SK-N-SH treated with all-trans-retinoic acid at 6 μM for 48 hours (cell line): ENCODE measurements at regions not wholly inside any gene's neighbourhood (a gene's known extent, or its start where the extent isn't known, plus 50 kb on each side); places are given as distances from the start of the nearest gene placed in this dataset.
A peak's percentile ranks its signal among the peaks of the same experiment; 100 is the strongest.

ENCODE experiments used
- ATAC-seq: fragments of 200-7000 bp; cut with Tn5 transposase; 3 replicates; pipeline ENCODE4 v1.9.1; 2020; ENCODE audit warnings: mild to moderate bottlenecking, moderate library complexity
- ARNTL ChIP-seq: fragments of 450-650 bp; formaldehyde crosslinking; IDR thresholded peaks from 2 replicates; pipeline ENCODE4 v1.5.0; 2020; ENCODE audit warnings: low read depth, mild to moderate bottlenecking, moderate library complexity, borderline replicate concordance
- BACH2 ChIP-seq: fragments of 250-450 bp; sonication (Bioruptor Pico); IDR thresholded peaks from 2 replicates; pipeline ENCODE4 v1.9.0; 2021; ENCODE audit warnings: mild to moderate bottlenecking, borderline replicate concordance
- CREB5 ChIP-seq: fragments of 250-450 bp; sonication (Bioruptor Pico); IDR thresholded peaks from 2 replicates; pipeline ENCODE4 v1.5.1; 2020; ENCODE audit warnings: low read depth, mild to moderate bottlenecking, moderate library complexity
- CSDC2 ChIP-seq: fragments of 250-450 bp; sonication (Bioruptor Pico); IDR thresholded peaks from 2 replicates; pipeline ENCODE4 v1.5.0; 2020; ENCODE audit warnings: mild to moderate bottlenecking, moderate library complexity
- ESRRG ChIP-seq: fragments of 250-450 bp; sonication (Bioruptor Pico); IDR thresholded peaks from 2 replicates; pipeline ENCODE4 v1.6.1; 2021; ENCODE audit warnings: mild to moderate bottlenecking
- GLIS3 ChIP-seq: fragments of 250-450 bp; sonication (Bioruptor Pico); IDR thresholded peaks from 2 replicates; pipeline ENCODE4 v1.5.0; 2020; ENCODE audit warnings: mild to moderate bottlenecking, moderate library complexity
- ISL1 ChIP-seq: fragments of 250-450 bp; sonication (Bioruptor Pico); IDR thresholded peaks from 2 replicates; pipeline ENCODE4 v2.1.2; 2022; ENCODE audit warnings: mild to moderate bottlenecking, moderate library complexity
- OSR1 ChIP-seq: fragments of 250-450 bp; sonication (Bioruptor Pico); IDR thresholded peaks from 2 replicates; pipeline ENCODE4 v1.8.0; 2022; ENCODE audit warnings: moderate library complexity, mild to moderate bottlenecking, inconsistent platforms
- RARB ChIP-seq: fragments of 250-450 bp; sonication (Bioruptor Pico); IDR thresholded peaks from 2 replicates; pipeline ENCODE4 v1.8.0; 2021; ENCODE audit warnings: mild to moderate bottlenecking, moderate library complexity
- TCF4 ChIP-seq: fragments of 250-450 bp; sonication (Bioruptor Pico); IDR thresholded peaks from 2 replicates; pipeline ENCODE4 v1.8.0; 2021; ENCODE audit warnings: mild to moderate bottlenecking, moderate library complexity, borderline replicate concordance
- TOX ChIP-seq: fragments of 250-450 bp; sonication (Bioruptor Pico); IDR thresholded peaks from 2 replicates; pipeline ENCODE4 v1.8.0; 2021; ENCODE audit warnings: mild to moderate bottlenecking, moderate library complexity, borderline replicate concordance
- TSHZ2 ChIP-seq: fragments of 250-450 bp; sonication (Bioruptor Pico); IDR thresholded peaks from 2 replicates; pipeline ENCODE4 v1.5.0; 2020; ENCODE audit warnings: mild to moderate bottlenecking, moderate library complexity
- ZC3H10 ChIP-seq: fragments of 250-450 bp; sonication (Bioruptor Pico); IDR thresholded peaks from 2 replicates; pipeline ENCODE4 v1.5.1; 2021; ENCODE audit warnings: mild to moderate bottlenecking, moderate library complexity
- ZFP3 ChIP-seq: fragments of 250-450 bp; sonication (Bioruptor Pico); IDR thresholded peaks from 2 replicates; pipeline ENCODE4 v1.5.0; 2020; ENCODE audit warnings: mild to moderate bottlenecking, moderate library complexity
- ZFP30 ChIP-seq: fragments of 450-650 bp; formaldehyde crosslinking; IDR thresholded peaks from 2 replicates; pipeline ENCODE4 v1.5.0; 2022; ENCODE audit warnings: mild to moderate bottlenecking, moderate library complexity
- ZNF565 ChIP-seq: fragments of 450-650 bp; formaldehyde crosslinking; conservative IDR thresholded peaks from 2 replicates; pipeline ENCODE4 v1.5.0; 2020; ENCODE audit warnings: low read depth, mild to moderate bottlenecking, moderate library complexity
- TF ChIP-seq, protein P1 (sequence below): fragments of 250-450 bp; sonication (Bioruptor Pico); IDR thresholded peaks from 2 replicates; pipeline ENCODE4 v1.8.0; 2021; ENCODE audit warnings: low read depth, mild to moderate bottlenecking, moderate library complexity, borderline replicate concordance
- TF ChIP-seq, protein P2 (sequence below): fragments of 250-450 bp; sonication (Bioruptor Pico); IDR thresholded peaks from 2 replicates; pipeline ENCODE4 v1.5.1; 2021; ENCODE audit warnings: mild to moderate bottlenecking, moderate library complexity
- TF ChIP-seq, protein P3 (sequence below): fragments of 250-450 bp; sonication (Bioruptor Pico); IDR thresholded peaks from 2 replicates; pipeline ENCODE4 v1.8.0; 2020; ENCODE audit warnings: mild to moderate bottlenecking, moderate library complexity, borderline replicate concordance

DNA sequence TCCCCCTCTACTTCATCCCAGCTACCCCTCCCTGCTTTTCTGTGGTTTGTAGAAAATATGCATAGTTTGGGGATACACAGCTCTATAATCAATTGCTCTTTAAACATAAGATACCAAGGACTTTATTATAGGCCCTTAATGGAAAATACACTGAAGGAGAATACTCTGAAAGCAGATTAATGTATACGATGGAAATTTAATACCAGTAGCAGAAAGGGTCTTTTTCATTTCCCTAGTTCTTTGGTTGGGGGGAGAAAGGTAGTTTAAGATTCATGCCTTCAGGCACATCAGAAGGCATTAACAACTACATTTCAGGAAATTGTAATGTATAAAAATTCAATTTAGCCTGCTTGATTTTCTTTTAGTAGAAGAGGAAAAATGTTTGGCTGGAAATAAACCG, 452.9 kb upstream of the ZNF608 start:
- TF ChIP-seq ESRRG (CRISPR knock-in tag) = no peak
- no peak for TF ChIP-seq RARB (CRISPR knock-in tag)
- no peak for TF ChIP-seq ARNTL (CRISPR knock-in tag)
- no peak for TF ChIP-seq ZFP30 (CRISPR knock-in tag)
- TF ChIP-seq TSHZ2 = no peak
- TF ChIP-seq BACH2 (CRISPR knock-in tag) = no peak
- no peak for TF ChIP-seq TCF4 (CRISPR knock-in tag)
- no peak for TF ChIP-seq TOX
- TF ChIP-seq ISL1 = no peak
- TF ChIP-seq, protein P1, sequence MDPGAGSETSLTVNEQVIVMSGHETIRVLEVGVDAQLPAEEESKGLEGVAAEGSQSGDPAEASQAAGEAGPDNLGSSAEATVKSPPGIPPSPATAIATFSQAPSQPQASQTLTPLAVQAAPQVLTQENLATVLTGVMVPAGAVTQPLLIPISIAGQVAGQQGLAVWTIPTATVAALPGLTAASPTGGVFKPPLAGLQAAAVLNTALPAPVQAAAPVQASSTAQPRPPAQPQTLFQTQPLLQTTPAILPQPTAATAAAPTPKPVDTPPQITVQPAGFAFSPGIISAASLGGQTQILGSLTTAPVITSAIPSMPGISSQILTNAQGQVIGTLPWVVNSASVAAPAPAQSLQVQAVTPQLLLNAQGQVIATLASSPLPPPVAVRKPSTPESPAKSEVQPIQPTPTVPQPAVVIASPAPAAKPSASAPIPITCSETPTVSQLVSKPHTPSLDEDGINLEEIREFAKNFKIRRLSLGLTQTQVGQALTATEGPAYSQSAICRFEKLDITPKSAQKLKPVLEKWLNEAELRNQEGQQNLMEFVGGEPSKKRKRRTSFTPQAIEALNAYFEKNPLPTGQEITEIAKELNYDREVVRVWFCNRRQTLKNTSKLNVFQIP (CRISPR knock-in tag) = no peak
- TF ChIP-seq, protein P2, sequence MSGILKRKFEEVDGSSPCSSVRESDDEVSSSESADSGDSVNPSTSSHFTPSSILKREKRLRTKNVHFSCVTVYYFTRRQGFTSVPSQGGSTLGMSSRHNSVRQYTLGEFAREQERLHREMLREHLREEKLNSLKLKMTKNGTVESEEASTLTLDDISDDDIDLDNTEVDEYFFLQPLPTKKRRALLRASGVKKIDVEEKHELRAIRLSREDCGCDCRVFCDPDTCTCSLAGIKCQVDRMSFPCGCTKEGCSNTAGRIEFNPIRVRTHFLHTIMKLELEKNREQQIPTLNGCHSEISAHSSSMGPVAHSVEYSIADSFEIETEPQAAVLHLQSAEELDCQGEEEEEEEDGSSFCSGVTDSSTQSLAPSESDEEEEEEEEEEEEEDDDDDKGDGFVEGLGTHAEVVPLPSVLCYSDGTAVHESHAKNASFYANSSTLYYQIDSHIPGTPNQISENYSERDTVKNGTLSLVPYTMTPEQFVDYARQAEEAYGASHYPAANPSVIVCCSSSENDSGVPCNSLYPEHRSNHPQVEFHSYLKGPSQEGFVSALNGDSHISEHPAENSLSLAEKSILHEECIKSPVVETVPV = no peak
- no peak for TF ChIP-seq ZFP3 (CRISPR knock-in tag)
- TF ChIP-seq CREB5 (CRISPR knock-in tag) = no peak
- TF ChIP-seq, protein P3, sequence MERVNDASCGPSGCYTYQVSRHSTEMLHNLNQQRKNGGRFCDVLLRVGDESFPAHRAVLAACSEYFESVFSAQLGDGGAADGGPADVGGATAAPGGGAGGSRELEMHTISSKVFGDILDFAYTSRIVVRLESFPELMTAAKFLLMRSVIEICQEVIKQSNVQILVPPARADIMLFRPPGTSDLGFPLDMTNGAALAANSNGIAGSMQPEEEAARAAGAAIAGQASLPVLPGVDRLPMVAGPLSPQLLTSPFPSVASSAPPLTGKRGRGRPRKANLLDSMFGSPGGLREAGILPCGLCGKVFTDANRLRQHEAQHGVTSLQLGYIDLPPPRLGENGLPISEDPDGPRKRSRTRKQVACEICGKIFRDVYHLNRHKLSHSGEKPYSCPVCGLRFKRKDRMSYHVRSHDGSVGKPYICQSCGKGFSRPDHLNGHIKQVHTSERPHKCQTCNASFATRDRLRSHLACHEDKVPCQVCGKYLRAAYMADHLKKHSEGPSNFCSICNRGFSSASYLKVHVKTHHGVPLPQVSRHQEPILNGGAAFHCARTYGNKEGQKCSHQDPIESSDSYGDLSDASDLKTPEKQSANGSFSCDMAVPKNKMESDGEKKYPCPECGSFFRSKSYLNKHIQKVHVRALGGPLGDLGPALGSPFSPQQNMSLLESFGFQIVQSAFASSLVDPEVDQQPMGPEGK (CRISPR knock-in tag) = no peak
- no peak for TF ChIP-seq ZNF565 (CRISPR knock-in tag)
- no peak for TF ChIP-seq ZC3H10
- no peak for TF ChIP-seq OSR1
- no peak for TF ChIP-seq CSDC2
- ATAC-seq = no peak

DNA sequence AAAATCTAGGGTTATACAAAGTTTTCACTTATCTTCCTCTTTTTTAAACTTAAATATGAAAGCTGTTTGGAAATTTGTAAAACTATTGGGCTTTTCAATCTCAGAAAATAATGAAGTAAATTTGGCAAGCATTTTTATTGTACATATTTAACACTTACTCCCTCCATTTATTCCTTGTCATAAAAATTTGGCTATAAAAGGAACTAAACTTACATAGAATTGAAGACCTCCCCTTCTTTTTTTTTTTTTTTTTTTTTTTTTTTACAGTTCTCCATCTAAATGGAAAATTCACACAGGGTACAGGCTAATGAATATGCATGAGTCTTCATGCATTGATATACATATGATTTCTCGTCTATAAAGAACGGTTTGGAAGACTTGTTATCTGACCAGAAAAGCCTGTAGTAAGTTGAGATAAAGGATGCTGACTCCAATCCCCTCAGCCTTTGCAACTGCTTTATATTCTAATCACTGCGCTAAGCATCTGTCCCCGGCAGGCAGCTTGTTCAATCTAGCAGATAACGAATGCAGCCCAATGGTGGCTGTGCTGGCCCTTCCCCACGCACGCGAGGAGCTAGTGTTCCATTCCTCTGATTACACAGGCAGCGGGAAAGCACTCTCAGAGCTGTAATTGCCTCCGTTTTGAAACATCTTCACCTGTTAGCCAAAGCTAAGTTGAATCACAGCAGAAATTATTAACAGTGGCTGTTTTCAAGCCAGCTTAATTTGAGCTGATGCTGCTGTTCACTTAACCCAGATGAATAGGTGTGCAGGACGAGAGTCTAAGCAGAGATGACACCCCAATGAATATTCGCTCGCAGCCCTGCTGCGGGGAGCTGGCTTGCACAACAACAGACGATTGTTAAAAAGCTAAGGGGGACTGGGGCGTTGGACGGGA, 453.8 kb upstream of the ZNF608 start:
- ATAC-seq = peak; percentile 34
- TF ChIP-seq TCF4 (CRISPR knock-in tag) (peak; percentile 49; the same call in 1 of the 2 replicates), GLIS3 (CRISPR knock-in tag) (no peak), TSHZ2 (0 out of 2 replicates have a peak, but pooled peaks have one; percentile 59)
